Mammary epithelial cell (primary cell): ENCODE measurements at regions not wholly inside any gene's neighbourhood (a gene's known extent, or its start where the extent isn't known, plus 50 kb on each side); places are given as distances from the start of the nearest gene placed in this dataset.

Experiments used
- EZH2 ChIP-seq: IDR thresholded peaks from 2 replicates; pipeline ENCODE4 v1.6.1; 2012; ENCODE audit warnings: low read length, inconsistent platforms, borderline replicate concordance
- TF ChIP-seq, protein P1 (sequence below), 2 donors: IDR thresholded peaks in 1 of 2; conservative IDR thresholded peaks in 1 of 2; 2 replicates each; pipeline ENCODE4 v1.5.1; 2011 to 2012; ENCODE audit warnings: inconsistent platforms in 2 of 2, low read length in 2 of 2, mild to moderate bottlenecking in 2 of 2, control low read depth in 1 of 2, low read depth in 1 of 2; ENCODE audit not compliant: insufficient read depth in 1 of 2; ENCODE audit errors: extremely low read depth in 1 of 2

DNA sequence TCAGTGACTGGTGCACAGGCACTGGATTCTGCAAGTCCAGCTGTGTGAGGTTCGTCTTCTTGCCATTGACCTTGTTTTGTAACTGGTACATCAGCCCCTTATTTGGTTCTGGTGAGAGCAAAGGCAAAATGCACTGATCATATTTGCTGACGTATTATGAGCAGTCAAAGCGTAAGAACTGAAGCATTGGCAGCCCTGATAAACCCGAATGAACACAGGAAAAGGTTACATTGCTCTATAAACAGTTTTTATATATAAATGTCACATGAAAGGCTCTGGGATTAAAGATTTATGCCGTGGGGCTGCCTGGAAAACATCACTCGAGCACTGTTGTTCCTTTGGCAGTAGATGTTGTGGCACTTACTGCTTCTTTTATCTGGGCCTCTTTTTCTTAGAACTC is 167.9 kb downstream of the IRS1 start:
- TF ChIP-seq, protein P1, sequence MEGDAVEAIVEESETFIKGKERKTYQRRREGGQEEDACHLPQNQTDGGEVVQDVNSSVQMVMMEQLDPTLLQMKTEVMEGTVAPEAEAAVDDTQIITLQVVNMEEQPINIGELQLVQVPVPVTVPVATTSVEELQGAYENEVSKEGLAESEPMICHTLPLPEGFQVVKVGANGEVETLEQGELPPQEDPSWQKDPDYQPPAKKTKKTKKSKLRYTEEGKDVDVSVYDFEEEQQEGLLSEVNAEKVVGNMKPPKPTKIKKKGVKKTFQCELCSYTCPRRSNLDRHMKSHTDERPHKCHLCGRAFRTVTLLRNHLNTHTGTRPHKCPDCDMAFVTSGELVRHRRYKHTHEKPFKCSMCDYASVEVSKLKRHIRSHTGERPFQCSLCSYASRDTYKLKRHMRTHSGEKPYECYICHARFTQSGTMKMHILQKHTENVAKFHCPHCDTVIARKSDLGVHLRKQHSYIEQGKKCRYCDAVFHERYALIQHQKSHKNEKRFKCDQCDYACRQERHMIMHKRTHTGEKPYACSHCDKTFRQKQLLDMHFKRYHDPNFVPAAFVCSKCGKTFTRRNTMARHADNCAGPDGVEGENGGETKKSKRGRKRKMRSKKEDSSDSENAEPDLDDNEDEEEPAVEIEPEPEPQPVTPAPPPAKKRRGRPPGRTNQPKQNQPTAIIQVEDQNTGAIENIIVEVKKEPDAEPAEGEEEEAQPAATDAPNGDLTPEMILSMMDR (conservative IDR thresholded peaks at IDR 0.05 in 1 of 2, IDR thresholded peaks at IDR 0.05 in 1 of 2; ENCODE audit: extremely low read depth in 1 of 2, insufficient read depth in 1 of 2, low read depth in 1 of 2, low read length in 2 of 2), result no peak
- TF ChIP-seq EZH2, result no peak
